ENCODE measurements at regions not wholly inside any gene's neighbourhood (a gene's known extent, or its start where the extent isn't known, plus 50 kb on each side); places are given as distances from the start of the nearest gene placed in this dataset.

GRCh38 chr13:106095406-106095805, 440.1 kb downstream of the EFNB2 start:
- TF ChIP-seq CTCF (conservative IDR thresholded peaks at IDR 0.05; ENCODE audit: low read depth, low read length) (no peak; the same call in 1 of the 2 replicates), EZH2 (IDR thresholded peaks at IDR 0.05; ENCODE audit: low read length, unreplicated experiment) (no peak), EZH2phosphoT487 (IDR thresholded peaks at IDR 0.05; ENCODE audit: borderline replicate concordance, low read length) (no peak)
